A673 (cell line): ENCODE measurements at regions not wholly inside any gene's neighbourhood (a gene's known extent, or its start where the extent isn't known, plus 50 kb on each side); places are given as distances from the start of the nearest gene placed in this dataset.

Experiments used
- BruUV-seq: library from RNA; stranded (reverse); fragments of 400-500 nt; replicated peaks from 2 replicates; lab custom pipeline; 2021; lab: Mats Ljungman, UMichigan
- CTCF ChIA-PET: fragments of 300-600 bp; sonication (Branson Sonifier 250); formaldehyde crosslinking; loops from one replicate; lab custom pipeline; 2022; ENCODE audit warnings: antibody characterized with exemption; lab: Charles Lee
- POLR2A ChIA-PET: fragments of 300-600 bp; sonication (Branson Sonifier 250); formaldehyde crosslinking; loops from one replicate; lab custom pipeline; 2022; ENCODE audit warnings: antibody characterized with exemption; ENCODE audit not compliant: low non-redundant PET; lab: Charles Lee
- DNase-seq: peaks from one replicate; pipeline ENCODE4 v3.0.0-alpha.2; 2015; ENCODE audit warnings: low spot score
- H3K27ac ChIP-seq: fragments of 200-600 bp; sonication (generic); 2 replicates; pipeline ENCODE4 v1.5.1; 2016; ENCODE audit warnings: mixed run types, low read depth, mild to moderate bottlenecking, mixed read lengths, antibody characterized with exemption, low read length; ENCODE audit not compliant: poor library complexity, severe bottlenecking
- H3K27me3 ChIP-seq: fragments of 200-600 bp; sonication (generic); replicated peaks from 2 replicates; pipeline ENCODE4 v1.6.1; 2017; ENCODE audit warnings: mixed run types, low read depth, mild to moderate bottlenecking, mixed read lengths, antibody characterized with exemption, low read length; ENCODE audit not compliant: insufficient read depth, poor library complexity
- H3K36me3 ChIP-seq: fragments of 200-600 bp; sonication (generic); 2 replicates; pipeline ENCODE4 v1.6.1; 2016; ENCODE audit warnings: mixed run types, mild to moderate bottlenecking, mixed read lengths, antibody characterized with exemption, low read length; ENCODE audit not compliant: insufficient read depth, poor library complexity, severe bottlenecking
- H3K4me1 ChIP-seq: fragments of 200-600 bp; sonication (generic); 2 replicates; pipeline ENCODE4 v1.6.1; 2017; ENCODE audit warnings: mixed run types, mild to moderate bottlenecking, mixed read lengths, antibody characterized with exemption, low read length; ENCODE audit not compliant: insufficient read depth, poor library complexity, severe bottlenecking
- H3K4me3 ChIP-seq: fragments of 200-600 bp; sonication (generic); 2 replicates; pipeline ENCODE4 v1.5.1; 2016; ENCODE audit warnings: low read depth, mixed run types, mild to moderate bottlenecking, mixed read lengths, low read length; ENCODE audit not compliant: poor library complexity, severe bottlenecking
- H3K9me3 ChIP-seq: fragments of 200-600 bp; sonication (generic); 2 replicates; pipeline ENCODE4 v1.6.1; 2016; ENCODE audit warnings: mixed run types, low read depth, mild to moderate bottlenecking, mixed read lengths, antibody characterized with exemption, low read length; ENCODE audit not compliant: poor library complexity, severe bottlenecking
- CTCF ChIP-seq: fragments of 300-800, 200-600 bp; sonication (generic); conservative IDR thresholded peaks from 2 replicates; pipeline ENCODE4 v1.5.1; 2017; ENCODE audit warnings: low read depth, mild to moderate bottlenecking, antibody characterized with exemption, low read length, moderate library complexity, mixed read lengths
- EZH2 ChIP-seq: fragments of 200-600 bp; sonication (generic); IDR thresholded peaks from 2 replicates; pipeline ENCODE4 v1.6.1; 2017; ENCODE audit warnings: borderline replicate concordance, low read depth, mild to moderate bottlenecking, mixed read lengths, antibody characterized with exemption, low read length; ENCODE audit not compliant: poor library complexity, severe bottlenecking
- intact Hi-C: fragments of 100-400 bp; cut with micrococcal nuclease; formaldehyde crosslinking; loops from one replicate; pipeline ENCODE4 v1.10.0; 2022; ENCODE audit not compliant: unreplicated experiment

- Histone ChIP-seq H3K36me3 (no peaks in the 10 kb centered on the region), H3K4me3 (no peak overlapping the region), H3K27me3 (no peaks in the 10 kb centered on the region), H3K27ac (no peak overlapping the region), H3K9me3 (no peaks in the 10 kb centered on the region), H3K4me1 (peaks cover 12% of the 10 kb centered on the region)
- no peak for DNase-seq
- BruUV-seq, result no TSS peak
- POLR2A ChIA-PET, result no interaction called here
- no peak for TF ChIP-seq CTCF
- TF ChIP-seq EZH2, result no peak
- intact Hi-C loops, result no loop called here
- CTCF ChIA-PET, result no interaction called here
These were observed 77.8 kb downstream of the RWDD3 start for GRCh38 chr1:95311762-95312161.

DNA sequence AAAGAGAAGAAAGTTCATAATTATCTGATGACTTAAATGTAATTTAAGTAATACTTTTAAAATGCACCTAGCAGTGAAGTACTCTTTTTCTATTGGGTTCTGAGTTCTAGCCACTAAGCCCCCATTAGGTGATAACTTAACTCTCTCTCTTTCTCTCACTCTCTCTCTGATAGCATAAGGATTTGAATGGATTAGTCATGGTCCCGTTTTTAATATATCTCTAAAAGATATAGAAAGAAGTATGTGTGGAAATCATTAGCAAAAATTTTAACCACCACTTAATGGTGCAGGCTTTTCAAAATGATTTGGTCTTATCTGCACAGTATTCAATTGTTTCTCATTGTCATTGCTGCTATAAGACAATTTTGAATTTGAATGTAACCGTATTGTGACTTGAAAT, 78.2 kb downstream of the RWDD3 start:
- no peak overlapping the region for H3K4me3 ChIP-seq
- POLR2A ChIA-PET, result no interaction called here
- no peaks in the 10 kb centered on the region for H3K36me3 ChIP-seq
- intact Hi-C loops, result no loop called here
- H3K4me1 ChIP-seq, result peaks cover 12% of the 10 kb centered on the region
- no peaks in the 10 kb centered on the region for H3K9me3 ChIP-seq
- no peak overlapping the region for H3K27ac ChIP-seq
- CTCF ChIA-PET, result no interaction called here
- no TSS peak for BruUV-seq
- no peaks in the 10 kb centered on the region for H3K27me3 ChIP-seq
- no peak for TF ChIP-seq EZH2
- TF ChIP-seq CTCF, result no peak
- DNase-seq, result no peak

- ChIA-PET POLR2A (no interaction called here), CTCF (no interaction called here)
- Histone ChIP-seq H3K4me1 (peaks cover 4% of the 10 kb centered on the region), H3K4me3 (no peak overlapping the region), H3K36me3 (no peaks in the 10 kb centered on the region), H3K9me3 (no peaks in the 10 kb centered on the region), H3K27me3 (no peaks in the 10 kb centered on the region), H3K27ac (no peak overlapping the region)
- DNase-seq, result no peak
- BruUV-seq, result no TSS peak
- intact Hi-C loops, result no loop called here
- no peak for TF ChIP-seq EZH2
- no peak for TF ChIP-seq CTCF
These were observed 79.5 kb downstream of the RWDD3 start for GRCh38 chr1:95313527-95313926.
